ENCODE measurements at regions not wholly inside any gene's neighbourhood (a gene's known extent, or its start where the extent isn't known, plus 50 kb on each side); places are given as distances from the start of the nearest gene placed in this dataset.
"Not testable (repeated sequence)": the region's sequence is repeated elsewhere in the genome, so short reads cannot be mapped to it uniquely, and the experiment has no call there.

GRCh38 chr3:43838877-43839276, 148.1 kb downstream of the ABHD5 start:
- DNase-seq, result no peak

- DNase-seq, result no peak
Observed at GRCh38 chr3:43843386-43843785, 152.6 kb downstream of the ABHD5 start.

- no peak for DNase-seq
Observed at GRCh38 chr3:43844757-43845156, 154.0 kb downstream of the ABHD5 start.

- DNase-seq, result not testable (repeated sequence)
Observed at GRCh38 chr3:43845553-43845952, 154.8 kb downstream of the ABHD5 start.

- DNase-seq, result no peak
Observed at GRCh38 chr3:43852066-43852465, 161.3 kb downstream of the ABHD5 start.

DNA sequence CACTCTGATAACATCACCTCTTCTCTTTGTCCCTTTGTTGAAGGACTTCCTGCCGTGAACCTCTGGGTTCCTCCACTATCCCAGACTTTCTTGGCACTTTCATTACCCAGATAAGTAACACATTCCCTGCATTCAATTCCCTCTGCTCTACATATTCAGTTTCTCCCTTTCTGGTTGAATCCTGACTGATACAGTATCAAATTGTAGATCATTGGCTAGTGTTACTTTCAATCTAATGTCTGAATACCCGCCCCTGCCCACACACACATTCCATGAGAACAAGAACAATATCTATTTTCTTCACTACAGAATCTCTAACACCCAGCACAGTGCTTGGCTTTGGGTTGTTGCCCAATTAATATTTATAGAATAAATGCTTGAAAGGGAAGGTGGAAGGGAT, 163.5 kb downstream of the ABHD5 start:
- DNase-seq, result no peak

- DNase-seq, result no peak
Observed at GRCh38 chr3:43854916-43855315, 164.2 kb downstream of the ABHD5 start.

DNA sequence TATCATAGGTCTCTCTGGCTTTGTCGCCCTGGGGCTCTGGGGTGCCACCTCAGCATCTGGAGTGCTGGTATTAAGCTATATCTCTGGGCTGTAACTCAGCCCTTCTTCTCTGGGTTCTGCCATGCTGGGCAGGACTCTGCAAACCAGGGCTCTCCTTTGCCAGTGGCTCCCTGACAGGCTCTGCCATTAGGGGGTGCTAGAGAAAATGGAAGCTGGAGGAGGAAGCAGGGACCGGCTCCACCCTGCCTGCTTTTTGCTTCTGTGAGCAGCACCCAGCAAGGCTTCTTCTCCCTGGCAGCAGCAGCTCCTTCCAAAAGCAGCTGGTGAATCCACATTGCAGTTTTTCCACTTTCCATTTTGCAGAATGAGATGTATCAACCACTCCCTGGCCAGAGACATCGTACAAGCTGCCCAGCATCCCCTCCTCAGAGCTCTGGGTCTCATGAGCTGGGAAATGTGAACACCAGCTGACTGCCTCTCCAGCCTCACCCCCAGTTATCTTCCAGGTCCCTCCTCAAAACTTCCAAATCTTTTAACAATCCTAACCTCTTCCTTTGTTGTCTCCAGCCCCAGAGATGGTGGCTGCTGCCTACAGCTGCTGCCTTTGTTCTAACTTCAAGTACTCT, 165.0 kb downstream of the ABHD5 start:
- no peak for DNase-seq

GRCh38 chr3:43856351-43856750, 165.6 kb downstream of the ABHD5 start:
- DNase-seq, result no peak

GRCh38 chr3:43856761-43857160, 166.0 kb downstream of the ABHD5 start:
- no peak for DNase-seq

- DNase-seq, result no peak
Observed at GRCh38 chr3:43857361-43858293, 166.9 kb downstream of the ABHD5 start.

- DNase-seq, result no peak
Observed at GRCh38 chr3:43858294-43858701, 167.6 kb downstream of the ABHD5 start.

DNA sequence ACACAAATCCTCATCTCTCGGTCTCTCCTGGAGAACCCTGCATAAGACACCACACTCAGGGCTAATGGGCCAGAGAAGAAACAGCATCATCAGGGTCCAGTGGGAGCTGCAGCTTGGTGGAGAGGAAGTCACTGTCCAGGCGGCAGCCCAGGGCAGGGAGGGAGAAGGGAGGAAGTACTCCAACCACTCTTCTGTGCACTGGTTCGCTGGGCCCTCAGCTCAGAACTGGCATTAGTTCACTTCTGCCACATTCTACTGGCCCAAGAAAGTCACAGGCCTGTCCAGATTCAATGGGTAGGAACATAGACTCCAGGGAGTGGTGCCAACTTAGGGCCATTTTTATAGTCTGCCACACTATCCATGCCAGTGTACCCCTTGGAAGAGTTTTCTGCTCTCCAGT, 169.0 kb downstream of the ABHD5 start:
- no peak for DNase-seq

DNA sequence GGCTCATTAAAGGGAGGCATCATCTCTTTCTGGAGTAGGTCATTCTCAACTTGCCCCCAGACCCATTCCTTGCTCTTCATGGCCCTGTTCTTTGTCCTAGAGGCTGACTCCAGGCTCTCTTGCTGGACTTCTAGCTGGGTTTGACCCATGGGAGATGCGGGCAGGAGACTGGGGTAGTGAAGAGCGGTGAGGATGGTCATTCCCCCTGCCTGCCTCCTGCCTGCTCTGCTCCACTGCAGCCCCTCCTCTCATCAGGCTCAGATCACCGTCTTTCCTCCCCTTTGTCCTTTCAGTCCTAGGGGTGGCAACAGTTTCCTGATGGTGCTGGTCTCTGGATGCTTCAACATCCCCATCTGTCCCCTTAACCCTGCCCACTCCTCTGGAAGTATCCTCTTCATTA, 170.9 kb downstream of the ABHD5 start:
- DNase-seq, result no peak

DNA sequence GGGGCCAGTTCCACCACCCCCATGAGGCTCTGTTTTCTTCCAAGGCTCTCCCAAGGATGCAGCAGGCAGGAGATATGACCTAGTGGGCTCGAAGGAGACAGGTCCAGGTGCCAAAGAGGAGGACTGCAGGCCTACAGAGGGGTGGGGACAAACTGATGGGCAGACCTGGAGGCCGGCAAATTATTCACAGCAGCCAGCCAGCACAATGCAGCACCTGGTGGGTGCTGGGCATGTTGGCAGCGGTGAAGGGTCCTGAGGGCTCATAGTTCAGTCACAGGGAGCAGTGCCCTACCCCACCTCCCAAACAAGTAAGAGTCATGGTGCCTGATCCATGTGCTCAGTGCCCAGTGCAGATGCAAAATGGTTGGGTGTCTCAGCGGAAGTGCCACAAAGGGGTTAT, 171.7 kb downstream of the ABHD5 start:
- no peak for DNase-seq

DNA sequence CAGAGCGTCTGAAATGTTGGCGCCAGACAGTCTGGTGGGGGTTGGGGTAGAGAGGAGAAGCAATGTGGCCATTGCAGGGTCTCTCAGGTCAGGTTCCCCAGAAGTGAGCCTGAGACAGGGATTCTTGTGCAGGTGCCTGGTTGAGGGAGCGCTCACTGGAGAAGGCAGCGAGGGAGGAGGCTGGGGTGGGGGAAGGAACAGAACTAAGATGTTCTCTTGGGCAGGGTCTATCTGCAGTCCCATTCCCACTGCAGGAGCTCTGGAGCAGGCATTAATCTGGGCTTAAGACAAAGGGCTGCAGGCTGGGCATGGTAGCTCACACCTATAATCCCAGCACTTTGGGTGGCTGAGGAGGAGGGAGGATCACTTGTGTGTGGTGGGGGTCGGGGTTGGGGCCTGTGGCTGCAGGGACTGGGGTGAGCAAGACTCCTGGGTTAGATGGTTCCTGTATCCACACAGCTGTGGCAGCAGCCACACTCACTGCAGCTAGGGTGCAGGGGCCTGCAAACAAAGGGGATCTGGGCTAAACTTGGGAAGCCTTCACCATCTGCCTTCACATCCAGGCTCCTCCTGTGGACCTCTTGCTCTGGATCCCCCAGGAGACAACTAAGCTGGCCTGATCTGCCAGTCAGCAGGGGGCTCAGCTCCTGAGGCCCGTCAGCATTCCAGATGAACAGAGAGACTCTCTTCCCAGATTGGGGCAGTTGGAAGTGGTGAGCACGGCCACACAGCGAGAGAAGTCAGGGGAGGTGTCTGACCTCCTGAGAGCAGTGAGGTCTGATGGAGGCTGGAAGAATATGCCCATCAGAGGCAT, 172.5 kb downstream of the ABHD5 start:
- no peak for DNase-seq

GRCh38 chr3:43863966-43864933, 173.5 kb downstream of the ABHD5 start:
- DNase-seq, result no peak

DNA sequence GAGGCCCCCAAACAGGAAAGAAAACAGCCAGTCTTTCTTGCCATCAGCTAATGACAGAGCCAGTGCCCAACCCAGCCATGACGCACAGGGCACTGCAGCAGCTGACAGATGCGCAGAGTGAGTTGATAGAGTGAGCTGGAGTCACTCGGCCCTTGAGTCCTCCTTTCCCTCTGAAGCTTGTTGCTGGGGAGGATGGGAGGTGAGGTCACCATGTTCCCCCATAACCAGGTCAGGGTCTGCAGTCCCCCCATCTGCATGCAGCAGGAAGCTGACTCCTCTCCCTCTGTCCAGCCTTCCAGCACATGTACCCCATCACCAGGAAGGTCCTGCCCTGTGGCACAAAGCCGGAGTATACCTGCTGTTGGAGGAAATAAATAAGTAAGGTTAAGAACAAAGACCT, 174.6 kb downstream of the ABHD5 start:
- no peak for DNase-seq

DNA sequence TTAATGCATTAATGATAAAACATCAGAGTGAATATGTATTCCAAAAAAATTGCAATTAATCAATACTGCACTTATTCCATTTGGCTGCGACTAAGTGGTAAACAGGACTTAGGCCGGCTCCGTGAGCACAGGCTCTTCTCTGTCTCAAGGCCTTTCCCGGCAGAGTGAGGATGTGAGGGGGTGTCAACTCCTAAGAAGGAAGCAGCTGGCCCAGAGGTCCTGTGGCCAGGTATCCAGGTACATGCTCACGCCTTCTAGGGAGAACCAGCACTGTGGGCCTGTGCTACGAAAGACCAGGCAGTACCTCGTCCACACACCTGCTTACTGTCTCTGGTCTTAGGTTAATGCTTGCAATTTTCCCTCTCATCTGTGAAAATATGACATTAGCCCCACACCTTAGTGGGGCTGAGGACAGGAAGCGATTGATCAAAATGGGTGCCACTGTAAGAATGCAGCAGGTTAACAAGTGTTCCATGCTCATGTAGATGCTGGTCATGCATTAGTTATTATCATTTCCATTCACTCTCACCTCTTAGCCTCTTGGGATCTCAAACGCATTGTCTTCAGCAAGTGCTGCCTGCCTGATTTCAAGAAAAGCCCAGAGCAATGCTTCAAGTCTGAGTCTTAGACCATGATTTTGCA, 175.3 kb downstream of the ABHD5 start:
- DNase-seq, result no peak

DNA sequence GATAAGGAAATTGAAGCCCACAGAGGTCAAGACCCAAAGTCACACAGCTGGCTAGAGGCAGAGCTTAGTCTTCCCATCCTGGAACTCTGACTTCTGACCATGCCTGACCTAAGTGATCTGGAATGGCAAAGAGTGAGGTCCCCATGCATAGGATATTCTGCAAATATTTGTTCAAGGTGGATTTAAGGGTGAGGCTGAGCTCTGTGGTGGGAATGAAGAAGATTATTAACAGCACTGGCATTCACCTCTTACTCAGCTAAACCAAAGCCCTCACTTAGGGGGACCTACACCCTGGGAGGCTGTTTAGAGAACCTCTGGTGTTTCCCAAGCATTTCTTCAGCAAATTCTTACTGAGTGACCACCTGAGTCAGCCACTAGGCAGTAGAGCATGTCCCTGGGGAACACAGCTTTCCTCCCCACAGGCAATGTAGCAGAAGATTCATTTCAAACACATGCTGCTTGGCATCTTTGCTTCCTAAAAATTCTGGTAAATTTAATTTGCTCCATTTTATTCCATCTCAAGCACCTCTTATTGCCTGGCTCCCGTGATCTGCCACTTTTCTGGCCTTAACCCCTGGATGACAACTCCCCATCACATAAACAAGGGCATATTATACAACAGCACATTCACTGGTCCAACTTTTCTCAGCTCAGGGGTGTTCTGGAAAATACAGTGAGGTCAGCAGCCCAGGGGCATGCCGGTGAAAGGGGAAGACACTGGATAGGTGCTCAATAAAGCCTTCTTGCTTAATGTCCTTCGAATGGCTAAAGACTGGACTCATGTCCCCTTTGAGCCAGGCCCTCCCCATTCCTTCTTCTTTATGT, 176.0 kb downstream of the ABHD5 start:
- no peak for DNase-seq
